Transverse colon (tissue), 4 donors: ENCODE measurements at regions not wholly inside any gene's neighbourhood (a gene's known extent, or its start where the extent isn't known, plus 50 kb on each side); places are given as distances from the start of the nearest gene placed in this dataset.

Experiments
- DNase-seq: peaks from one replicate; pipeline ENCODE4 v3.0.0-alpha.2; 2019
- H3K27ac ChIP-seq, 4 donors: fragments of 200-600 bp; sonication (generic); 2 replicates each; pipeline ENCODE4 v1.5.1; 2016 to 2018; ENCODE audit warnings: inconsistent platforms in 4 of 4
- H3K27me3 ChIP-seq: fragments of 200-600 bp; sonication (generic); 2 replicates; pipeline ENCODE4 v1.5.1; 2017; ENCODE audit warnings: inconsistent platforms
- H3K36me3 ChIP-seq, 4 donors: fragments of 200-600 bp; sonication (generic); 2 replicates each; pipeline ENCODE4 v1.5.1; 2017 to 2019; ENCODE audit warnings: inconsistent platforms in 4 of 4
- H3K4me1 ChIP-seq, 4 donors: fragments of 200-600 bp; sonication (generic); 2 replicates each; pipeline ENCODE4 v1.5.1; 2017 to 2020; ENCODE audit warnings: inconsistent platforms in 4 of 4
- H3K4me3 ChIP-seq, 4 donors: fragments of 200-600 bp; sonication (generic); 1 replicate in 1 of 4; 2 replicates in 3 of 4; pipeline versions ENCODE4 v1.5.1 to v1.6.1; 2017 to 2019; ENCODE audit warnings: inconsistent platforms in 4 of 4
- H3K9me3 ChIP-seq, 2 donors: fragments of 200-600 bp; sonication (generic); 2 replicates each; pipeline ENCODE4 v1.5.1; 2017 to 2019; ENCODE audit warnings: inconsistent platforms in 2 of 2
- EP300 ChIP-seq: sonication (generic); formaldehyde crosslinking; IDR thresholded peaks from one replicate; pipeline ENCODE4 v1.6.1; 2017; ENCODE audit warnings: antibody characterized with exemption, low read depth
- POLR2A ChIP-seq: fragments of 450-650 bp; IDR thresholded peaks from one replicate; pipeline ENCODE4 v1.6.1; 2016; ENCODE audit warnings: antibody characterized with exemption, mild to moderate bottlenecking, moderate library complexity
- POLR2AphosphoS5 ChIP-seq, 3 donors: sonication (generic); formaldehyde crosslinking; IDR thresholded peaks; one replicate each; pipeline ENCODE4 v1.6.1; 2016; ENCODE audit warnings: antibody characterized with exemption in 3 of 3
- WGBS, 2 donors: methylation state at CpG; one replicate each; pipeline ENCODE4 v1.1.5; 2018; ENCODE audit warnings: low coverage in 1 of 2; 5-methylcytosine and 5-hydroxymethylcytosine counted together
- in situ Hi-C, 4 donors: fragments of 200-750 bp; cut with MboI; loops; one replicate each; pipeline versions ENCODE4 v1.15.0 to v1.15.1; 2017; ENCODE audit warnings: low sequenced_read_pairs in 3 of 4, low pct_ligation_motif_present in 1 of 4, low pct_unique_long_range_greater_than_20kb in 1 of 4
- intact Hi-C: fragments of 100-400 bp; cut with DNase I; formaldehyde crosslinking; loops from one replicate; pipeline ENCODE4 v1.15.1; 2023; ENCODE audit warnings: low total_unique reads
- TF ChIP-seq, protein P1 (sequence below), 5 experiments: fragments of 200-600 bp in 3 of 5; fragments of 450-650 bp in 2 of 5; sonication (generic) in 3 of 5; IDR thresholded peaks; 1 replicate in 2 of 5; 2 replicates in 3 of 5; pipeline ENCODE4 v1.5.1; 2016 to 2017; ENCODE audit warnings: antibody characterized with exemption in 5 of 5, inconsistent platforms in 3 of 5, mild to moderate bottlenecking in 2 of 5, moderate library complexity in 1 of 5

DNA sequence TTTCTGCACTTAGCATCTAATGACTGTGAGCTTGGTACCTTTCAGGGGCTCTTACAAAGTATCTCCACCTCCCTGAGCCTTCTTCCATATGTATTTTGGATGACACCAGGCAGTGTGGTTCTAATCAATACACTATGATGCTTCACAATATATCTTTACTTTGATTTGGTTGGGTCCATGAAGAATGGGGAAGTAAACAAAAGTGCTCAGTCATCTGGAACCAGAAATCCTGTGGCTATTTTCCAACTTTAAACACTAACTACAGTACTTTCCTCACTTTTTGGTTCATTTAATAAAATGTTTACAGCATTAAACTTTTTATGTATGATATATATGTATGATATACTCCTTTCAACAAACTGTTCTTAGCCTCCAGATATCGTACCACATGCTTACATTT is 216.4 kb upstream of the AFF2 start:
- Histone ChIP-seq H3K27me3 (no peaks in the 10 kb centered on the region), H3K36me3 (no peaks in the 10 kb centered on the region), H3K4me1 (no peaks in the 10 kb centered on the region), H3K27ac (no peak overlapping the region), H3K9me3 (no peaks in the 10 kb centered on the region), H3K4me3 (no peak overlapping the region)
- 76 to 100% methylated on average over 1 of the region's 1 CpG for WGBS, 2 donors
- TF ChIP-seq, protein P1, sequence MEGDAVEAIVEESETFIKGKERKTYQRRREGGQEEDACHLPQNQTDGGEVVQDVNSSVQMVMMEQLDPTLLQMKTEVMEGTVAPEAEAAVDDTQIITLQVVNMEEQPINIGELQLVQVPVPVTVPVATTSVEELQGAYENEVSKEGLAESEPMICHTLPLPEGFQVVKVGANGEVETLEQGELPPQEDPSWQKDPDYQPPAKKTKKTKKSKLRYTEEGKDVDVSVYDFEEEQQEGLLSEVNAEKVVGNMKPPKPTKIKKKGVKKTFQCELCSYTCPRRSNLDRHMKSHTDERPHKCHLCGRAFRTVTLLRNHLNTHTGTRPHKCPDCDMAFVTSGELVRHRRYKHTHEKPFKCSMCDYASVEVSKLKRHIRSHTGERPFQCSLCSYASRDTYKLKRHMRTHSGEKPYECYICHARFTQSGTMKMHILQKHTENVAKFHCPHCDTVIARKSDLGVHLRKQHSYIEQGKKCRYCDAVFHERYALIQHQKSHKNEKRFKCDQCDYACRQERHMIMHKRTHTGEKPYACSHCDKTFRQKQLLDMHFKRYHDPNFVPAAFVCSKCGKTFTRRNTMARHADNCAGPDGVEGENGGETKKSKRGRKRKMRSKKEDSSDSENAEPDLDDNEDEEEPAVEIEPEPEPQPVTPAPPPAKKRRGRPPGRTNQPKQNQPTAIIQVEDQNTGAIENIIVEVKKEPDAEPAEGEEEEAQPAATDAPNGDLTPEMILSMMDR (IDR thresholded peaks at IDR 0.05), result no peak
- TF ChIP-seq POLR2A (no peak), EP300 (no peak), POLR2AphosphoS5 (IDR thresholded peaks at IDR 0.05) (no peak)
- in situ Hi-C loops (no loop called here), intact Hi-C loops (no loop called here)
- no peak for DNase-seq

DNA sequence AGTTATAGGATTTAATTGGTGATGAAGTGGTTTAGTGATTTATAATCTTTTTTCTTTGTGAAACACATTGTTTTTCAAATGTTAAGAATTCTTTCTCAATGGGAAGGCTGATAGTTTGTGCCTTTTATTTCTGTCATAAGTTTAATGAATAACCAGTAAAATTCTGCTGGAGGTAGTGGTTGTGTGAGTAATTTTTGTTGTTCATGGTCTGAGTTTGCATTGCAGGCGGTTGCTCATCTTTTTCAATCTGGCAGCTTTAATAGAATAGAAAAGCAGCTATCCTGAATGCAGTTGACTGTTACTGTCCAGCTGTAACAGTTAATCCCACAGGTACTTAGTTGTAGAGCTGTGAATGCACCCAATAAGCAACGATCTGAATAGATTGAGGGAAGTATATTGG is 215.6 kb upstream of the AFF2 start:
- no peaks in the 10 kb centered on the region for H3K9me3 ChIP-seq
- intact Hi-C loops, result no loop called here
- in situ Hi-C loops, result no loop called here
- 64% methylated on average over 2 of the region's 2 CpGs; no CpG with 5 or more reads in 1 of the 2 donors for WGBS, 2 donors
- no peaks in the 10 kb centered on the region for H3K36me3 ChIP-seq
- H3K27ac ChIP-seq, result no peak overlapping the region
- DNase-seq, result no peak
- no peaks in the 10 kb centered on the region for H3K27me3 ChIP-seq
- TF ChIP-seq, protein P1 (IDR thresholded peaks at IDR 0.05), result no peak
- TF ChIP-seq EP300 (no peak), POLR2AphosphoS5 (IDR thresholded peaks at IDR 0.05) (no peak), POLR2A (no peak)
- no peaks in the 10 kb centered on the region for H3K4me1 ChIP-seq
- H3K4me3 ChIP-seq, result no peak overlapping the region

DNA sequence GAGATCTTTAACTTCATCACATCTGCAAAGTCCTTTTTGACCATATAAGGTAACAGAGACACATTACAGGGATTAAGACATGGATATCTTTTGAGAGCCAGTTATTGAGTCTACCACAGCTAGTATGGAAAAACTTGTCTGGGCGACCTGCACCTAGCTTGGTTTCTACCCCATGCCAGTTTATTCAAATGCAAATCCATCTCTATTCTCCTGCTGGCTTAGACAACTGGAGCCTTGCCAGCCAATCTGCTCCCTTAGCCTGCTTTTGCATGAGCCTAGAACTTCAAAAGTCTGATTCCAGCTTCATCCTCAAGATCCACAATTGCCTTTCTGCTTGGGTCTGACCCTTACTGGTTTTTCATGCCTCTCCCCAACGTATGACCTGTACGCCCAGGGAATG is 212.0 kb upstream of the AFF2 start:
- in situ Hi-C loops, result no loop called here

DNA sequence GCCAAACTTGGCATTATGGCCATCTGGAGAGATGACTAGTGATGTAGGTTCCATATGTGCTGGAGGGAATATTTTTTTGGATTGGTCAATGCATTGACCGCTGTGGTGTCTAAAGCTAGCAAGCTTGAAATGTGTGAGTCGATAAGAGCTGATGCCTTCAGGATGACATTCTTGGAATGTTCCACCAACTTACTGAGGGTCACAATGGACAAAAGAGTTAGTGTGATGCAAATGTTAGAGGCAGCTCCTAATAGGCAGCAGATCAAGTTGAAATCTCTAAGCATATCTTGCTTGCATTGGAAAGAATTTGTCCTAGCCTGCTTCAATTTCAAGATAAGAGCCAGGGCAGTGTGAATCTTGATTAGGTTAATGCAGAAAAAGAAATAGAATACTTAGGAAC is 210.4 kb upstream of the AFF2 start:
- DNase-seq, result no peak
- Histone ChIP-seq H3K4me1 (no peaks in the 10 kb centered on the region), H3K9me3 (no peaks in the 10 kb centered on the region), H3K27ac (no peak overlapping the region), H3K36me3 (no peaks in the 10 kb centered on the region), H3K4me3 (no peak overlapping the region), H3K27me3 (no peaks in the 10 kb centered on the region)
- in situ Hi-C loops, result no loop called here
- intact Hi-C loops, result no loop called here
- TF ChIP-seq, protein P1 (IDR thresholded peaks at IDR 0.05), result no peak
- TF ChIP-seq POLR2AphosphoS5 (IDR thresholded peaks at IDR 0.05), result no peak
- no peak for TF ChIP-seq EP300
- TF ChIP-seq POLR2A, result no peak
- WGBS, 2 donors, result 92% methylated on average over 2 of the region's 2 CpGs; no CpG with 5 or more reads in 1 of the 2 donors

More for the DNA sequence above, 212.0 kb upstream of the AFF2 start:
- intact Hi-C loops, result no loop called here
- DNase-seq, result no peak
- Histone ChIP-seq H3K27ac (no peak overlapping the region), H3K36me3 (no peaks in the 10 kb centered on the region), H3K4me3 (no peak overlapping the region), H3K27me3 (no peaks in the 10 kb centered on the region), H3K4me1 (no peaks in the 10 kb centered on the region), H3K9me3 (no peaks in the 10 kb centered on the region)
- no peak for TF ChIP-seq POLR2A
- TF ChIP-seq, protein P1 (IDR thresholded peaks at IDR 0.05), result no peak
- TF ChIP-seq POLR2AphosphoS5 (IDR thresholded peaks at IDR 0.05), result no peak
- TF ChIP-seq EP300, result no peak
- 68% methylated on average over 3 of the region's 3 CpGs; no CpG with 5 or more reads in 1 of the 2 donors for whole genome bisulfite sequencing, 2 donors
